HL-60 (cell line): ENCODE measurements at regions not wholly inside any gene's neighbourhood (a gene's known extent, or its start where the extent isn't known, plus 50 kb on each side); places are given as distances from the start of the nearest gene placed in this dataset.

Source experiments
- DNase-seq, 2 experiments: peaks; one replicate each; pipeline ENCODE4 v3.0.0-alpha.2; 2010 to 2020; ENCODE audit warnings: low read depth in 1 of 2, low spot score in 1 of 2
- H3K27ac ChIP-seq: fragments of 250-450 bp; sonication (Bioruptor Pico); replicated peaks from 2 replicates; pipeline ENCODE4 v1.5.1; 2020; ENCODE audit warnings: mild to moderate bottlenecking, moderate library complexity
- H3K27me3 ChIP-seq: fragments of 250-450 bp; sonication (Bioruptor Pico); 2 replicates; pipeline ENCODE4 v1.5.1; 2021; ENCODE audit warnings: mild to moderate bottlenecking, moderate library complexity; ENCODE audit not compliant: insufficient read depth, poor library complexity, severe bottlenecking
- H3K4me3 ChIP-seq: replicated peaks from 2 replicates; pipeline ENCODE4 v1.5.1; 2011; ENCODE audit warnings: mild to moderate bottlenecking, control low read depth, low read length; ENCODE audit not compliant: insufficient read depth
- CTCF ChIP-seq: IDR thresholded peaks from one replicate; pipeline ENCODE4 v1.5.1; 2011; ENCODE audit warnings: low read length, control low read depth, inconsistent platforms; ENCODE audit not compliant: insufficient read depth
- GABPA ChIP-seq: IDR thresholded peaks from 2 replicates; pipeline ENCODE4 v1.6.1; 2012; ENCODE audit warnings: low read depth
- POLR2AphosphoS5 ChIP-seq: IDR thresholded peaks from 2 replicates; pipeline ENCODE4 v1.6.1; 2012; ENCODE audit warnings: low read depth
- REST ChIP-seq: IDR thresholded peaks from 2 replicates; pipeline ENCODE4 v1.6.1; 2012; ENCODE audit warnings: low read depth; ENCODE audit not compliant: insufficient replicate concordance
- SPI1 ChIP-seq: IDR thresholded peaks from 2 replicates; pipeline ENCODE4 v1.6.1; 2012; ENCODE audit warnings: low read depth, mild to moderate bottlenecking, borderline replicate concordance

- Histone ChIP-seq H3K27ac (no peak overlapping the region), H3K4me3 (no peak overlapping the region), H3K27me3 (no peaks in the 10 kb centered on the region)
- no peak for DNase-seq
- TF ChIP-seq GABPA: no peak
- no peak for TF ChIP-seq CTCF
- TF ChIP-seq POLR2AphosphoS5: no peak
- TF ChIP-seq REST: no peak
- no peak for TF ChIP-seq SPI1
Measured at GRCh38 chr9:103669296-103669695, 424.8 kb upstream of the SMC2 start.

GRCh38 chr9:103674271-103674670 lies 419.8 kb upstream of the SMC2 start:
- TF ChIP-seq GABPA (no peak), CTCF (no peak), SPI1 (no peak), POLR2AphosphoS5 (no peak), REST (no peak)
- no peaks in the 10 kb centered on the region for H3K27me3 ChIP-seq
- DNase-seq: no peak
- no peak overlapping the region for H3K27ac ChIP-seq
- no peak overlapping the region for H3K4me3 ChIP-seq

GRCh38 chr9:103680581-103680980 lies 413.5 kb upstream of the SMC2 start:
- H3K4me3 ChIP-seq: no peak overlapping the region
- no peaks in the 10 kb centered on the region for H3K27me3 ChIP-seq

More at GRCh38 chr9:103680581-103680980, 413.5 kb upstream of the SMC2 start:
- no peak overlapping the region for H3K27ac ChIP-seq
- DNase-seq: no peak
- no peak for TF ChIP-seq GABPA
- TF ChIP-seq REST: no peak
- no peak for TF ChIP-seq CTCF
